ENCODE measurements at regions not wholly inside any gene's neighbourhood (a gene's known extent, or its start where the extent isn't known, plus 50 kb on each side); places are given as distances from the start of the nearest gene placed in this dataset.
A peak's percentile ranks its signal among the peaks of the same experiment; 100 is the strongest.

DNA sequence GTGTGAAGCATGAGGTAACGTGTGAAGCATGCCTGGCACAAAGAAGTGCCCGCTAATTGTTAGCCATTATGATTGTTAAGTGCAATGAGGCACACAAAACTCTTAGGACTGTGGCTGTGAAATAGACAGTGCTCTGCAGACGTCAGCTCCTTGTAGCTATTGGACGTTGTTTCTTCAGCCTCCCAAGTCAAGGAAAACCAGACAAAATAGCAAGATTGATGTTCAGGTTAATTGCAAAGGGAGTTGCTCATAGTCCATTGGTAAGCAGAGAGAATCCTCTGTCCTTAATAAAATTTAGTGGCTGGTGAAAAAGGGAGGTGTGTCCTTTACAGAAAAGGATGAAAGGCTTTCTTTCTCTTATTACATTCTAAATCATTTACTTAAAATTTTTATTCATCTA is 54.6 kb upstream of the MBP start:
- TF ChIP-seq, protein P1, sequence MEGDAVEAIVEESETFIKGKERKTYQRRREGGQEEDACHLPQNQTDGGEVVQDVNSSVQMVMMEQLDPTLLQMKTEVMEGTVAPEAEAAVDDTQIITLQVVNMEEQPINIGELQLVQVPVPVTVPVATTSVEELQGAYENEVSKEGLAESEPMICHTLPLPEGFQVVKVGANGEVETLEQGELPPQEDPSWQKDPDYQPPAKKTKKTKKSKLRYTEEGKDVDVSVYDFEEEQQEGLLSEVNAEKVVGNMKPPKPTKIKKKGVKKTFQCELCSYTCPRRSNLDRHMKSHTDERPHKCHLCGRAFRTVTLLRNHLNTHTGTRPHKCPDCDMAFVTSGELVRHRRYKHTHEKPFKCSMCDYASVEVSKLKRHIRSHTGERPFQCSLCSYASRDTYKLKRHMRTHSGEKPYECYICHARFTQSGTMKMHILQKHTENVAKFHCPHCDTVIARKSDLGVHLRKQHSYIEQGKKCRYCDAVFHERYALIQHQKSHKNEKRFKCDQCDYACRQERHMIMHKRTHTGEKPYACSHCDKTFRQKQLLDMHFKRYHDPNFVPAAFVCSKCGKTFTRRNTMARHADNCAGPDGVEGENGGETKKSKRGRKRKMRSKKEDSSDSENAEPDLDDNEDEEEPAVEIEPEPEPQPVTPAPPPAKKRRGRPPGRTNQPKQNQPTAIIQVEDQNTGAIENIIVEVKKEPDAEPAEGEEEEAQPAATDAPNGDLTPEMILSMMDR (conservative IDR thresholded peaks at IDR 0.05; ENCODE audit: low read depth, low read length): no peak
- no peak overlapping the region for H3K4me3 ChIP-seq (ENCODE audit: low read length)
- no peak for DNase-seq (ENCODE audit: low read depth)

DNA sequence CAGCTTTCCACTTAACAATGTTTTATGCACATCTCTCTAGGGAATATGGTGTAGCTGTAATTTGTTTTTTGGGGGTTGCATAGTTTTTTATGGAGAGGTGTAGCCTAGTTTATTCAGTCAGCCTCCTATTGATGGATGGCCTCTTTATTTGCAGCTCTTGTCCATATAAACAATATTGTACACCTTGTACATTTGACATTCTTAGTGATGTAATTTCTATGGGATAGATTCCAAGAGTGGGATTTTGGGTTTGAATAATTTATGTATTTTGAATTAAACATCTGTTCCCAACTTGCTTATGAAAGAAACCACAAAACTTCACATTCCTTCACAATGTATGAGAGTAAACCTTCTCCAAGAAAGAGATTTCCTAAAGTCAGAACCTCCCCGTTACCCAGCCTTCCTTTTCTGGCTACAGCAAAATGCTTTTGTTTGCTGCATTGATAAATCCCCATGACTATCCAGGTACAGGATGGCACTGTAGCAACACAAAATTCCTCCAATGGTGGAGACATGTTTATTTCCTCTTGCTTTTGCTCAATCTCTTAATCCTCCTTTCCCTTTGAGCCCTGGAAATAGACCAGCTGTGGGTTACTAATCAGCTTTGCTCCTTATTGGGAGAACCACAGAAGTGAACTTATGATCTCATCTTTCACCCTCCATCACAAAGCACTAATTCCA is 58.4 kb upstream of the GALR1 start:
- H3K4me3 ChIP-seq (ENCODE audit: low read length): no peak overlapping the region
- DNase-seq (ENCODE audit: low read depth): peak; percentile 97
- TF ChIP-seq, protein P1 (conservative IDR thresholded peaks at IDR 0.05; ENCODE audit: low read depth, low read length): no peak

DNA sequence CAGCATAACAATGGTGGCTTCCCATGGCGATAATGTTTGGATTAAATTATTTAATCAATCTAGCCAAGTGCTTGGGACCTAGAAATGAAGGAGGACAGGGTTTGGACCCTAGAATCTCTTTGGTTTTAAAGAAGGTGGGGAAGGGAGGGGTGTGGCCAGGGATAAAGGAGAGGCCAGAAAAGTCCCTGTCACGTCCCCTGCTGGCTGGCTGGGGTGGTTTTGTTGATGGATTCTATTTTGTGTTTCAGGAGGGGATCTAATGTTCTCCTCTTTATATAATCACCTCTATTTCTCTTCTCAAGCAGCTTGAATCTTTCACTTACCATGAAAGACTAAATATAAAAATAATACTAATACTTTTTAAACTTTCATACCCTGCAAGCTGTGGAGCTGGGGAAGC is 52.6 kb upstream of the GALR1 start:
- H3K4me3 ChIP-seq (ENCODE audit: low read length): no peak overlapping the region
- TF ChIP-seq, protein P1 (conservative IDR thresholded peaks at IDR 0.05; ENCODE audit: low read depth, low read length): no peak
- DNase-seq (ENCODE audit: low read depth): no peak

DNA sequence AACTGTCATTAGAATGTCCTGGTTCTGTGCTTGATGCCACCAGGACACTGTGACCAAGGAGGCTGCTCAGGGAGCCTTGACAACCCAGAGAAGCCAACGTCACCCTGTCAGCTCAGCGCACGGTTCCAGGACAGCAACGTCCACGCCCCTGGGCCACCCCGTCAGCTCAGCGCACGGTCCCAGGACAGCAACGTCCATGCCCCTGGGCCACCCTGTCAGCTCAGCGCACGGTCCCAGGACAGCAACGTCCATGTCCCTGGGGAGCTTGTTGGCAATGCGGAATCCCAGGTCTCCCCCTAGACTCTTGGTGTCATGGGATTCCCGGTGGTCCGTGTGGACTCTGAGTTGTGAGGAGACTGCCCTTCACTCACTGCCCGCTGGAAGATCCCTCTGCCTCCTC is 51.0 kb upstream of the GALR1 start:
- no peak overlapping the region for H3K4me3 ChIP-seq (ENCODE audit: low read length)
- no peak for DNase-seq (ENCODE audit: low read depth)
- TF ChIP-seq, protein P1 (conservative IDR thresholded peaks at IDR 0.05; ENCODE audit: low read depth, low read length): no peak

DNA sequence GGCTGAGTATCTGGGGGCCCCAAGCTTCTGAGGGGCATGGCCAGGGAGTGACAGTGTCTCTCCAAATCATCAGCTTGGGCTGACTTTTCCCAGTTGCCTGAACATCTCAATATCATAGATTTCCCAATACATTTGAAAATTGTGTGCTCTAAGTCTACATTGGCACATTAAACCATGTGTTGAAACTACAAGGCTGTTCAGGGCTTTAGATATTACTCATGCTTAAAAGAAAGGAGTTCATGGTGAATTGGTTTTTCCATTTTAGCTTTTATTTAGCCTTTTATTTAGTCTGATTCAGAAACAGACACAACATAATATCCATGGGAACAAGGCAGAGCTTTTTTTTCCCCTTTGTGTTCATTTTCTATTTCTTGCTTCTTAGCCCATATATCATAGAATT is 49.9 kb upstream of the GALR1 start:
- TF ChIP-seq, protein P1 (conservative IDR thresholded peaks at IDR 0.05; ENCODE audit: low read depth, low read length): no peak
- DNase-seq (ENCODE audit: low read depth): no peak
- H3K4me3 ChIP-seq (ENCODE audit: low read length): no peak overlapping the region
